Activated T-cell treated with anti-CD3 and anti-CD28 coated beads, Interleukin-2, amount 50 U/mL, for 72 hours (primary cell): ENCODE measurements at regions not wholly inside any gene's neighbourhood (a gene's known extent, or its start where the extent isn't known, plus 50 kb on each side); places are given as distances from the start of the nearest gene placed in this dataset.
"Not testable (repeated sequence)": the region's sequence is repeated elsewhere in the genome, so short reads cannot be mapped to it uniquely, and the experiment has no call there.

Experiments
- ATAC-seq, 2 donors: fragments of 150-1000 bp; cut with Tn5 transposase; replicated peaks in 1 of 2; 2 replicates each; pipeline ENCODE4 v1.10.0; 2021; ENCODE audit warnings: moderate library complexity in 2 of 2, mild to moderate bottlenecking in 1 of 2
- DNase-seq, 2 donors: peaks; one replicate each; pipeline ENCODE4 v3.0.0; 2021 to 2022; ENCODE audit warnings: mixed read lengths in 1 of 2
- H3K27ac Mint-ChIP-seq: one replicate; pipeline ENCODE4 v1.8.0; 2022; ENCODE audit warnings: mild to moderate bottlenecking, moderate library complexity, mixed read lengths
- H3K27me3 Mint-ChIP-seq: one replicate; pipeline ENCODE4 v1.8.0; 2022; ENCODE audit warnings: low read depth, mixed read lengths
- H3K36me3 Mint-ChIP-seq, 2 donors: one replicate each; pipeline ENCODE4 v1.8.0; 2022; ENCODE audit warnings: mixed read lengths in 2 of 2, mild to moderate bottlenecking in 1 of 2; ENCODE audit not compliant: insufficient read depth in 2 of 2
- H3K4me1 Mint-ChIP-seq: one replicate; pipeline ENCODE4 v1.8.0; 2022; ENCODE audit warnings: low read depth, mixed read lengths
- H3K4me3 Mint-ChIP-seq, 2 donors: one replicate each; pipeline ENCODE4 v1.8.0; 2022; ENCODE audit warnings: mild to moderate bottlenecking in 2 of 2, mixed read lengths in 2 of 2, moderate library complexity in 2 of 2
- H3K9me3 Mint-ChIP-seq, 2 donors: one replicate each; pipeline ENCODE4 v1.8.0; 2022; ENCODE audit warnings: mixed read lengths in 2 of 2

DNA sequence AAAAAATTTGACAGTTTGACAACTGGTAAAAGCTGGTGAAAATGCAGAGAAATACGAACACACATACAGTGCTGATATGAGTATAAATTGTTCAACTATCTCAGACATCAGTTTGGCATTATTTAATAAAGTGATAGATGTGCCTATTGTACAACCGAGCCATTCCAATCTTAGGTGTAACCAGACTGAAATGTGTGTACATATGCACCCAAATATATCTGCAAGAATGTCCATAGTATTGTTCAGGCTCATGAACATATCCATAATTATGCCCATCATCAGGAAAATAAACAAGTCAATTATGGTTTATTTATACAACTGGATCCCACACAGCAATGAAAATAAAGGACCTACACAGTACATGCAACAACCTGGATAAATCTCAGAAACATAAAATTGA, 188.9 kb upstream of the DDX53 start:
- Mint-ChIP-seq H3K27ac (no peak overlapping the region), H3K4me1 (no peaks in the 10 kb centered on the region), H3K27me3 (no peaks in the 10 kb centered on the region), H3K9me3 (no peaks in the 10 kb centered on the region), H3K4me3 (no peak overlapping the region), H3K36me3 (no peaks in the 10 kb centered on the region)
- ATAC-seq (no peak), DNase-seq (no peak)

DNA sequence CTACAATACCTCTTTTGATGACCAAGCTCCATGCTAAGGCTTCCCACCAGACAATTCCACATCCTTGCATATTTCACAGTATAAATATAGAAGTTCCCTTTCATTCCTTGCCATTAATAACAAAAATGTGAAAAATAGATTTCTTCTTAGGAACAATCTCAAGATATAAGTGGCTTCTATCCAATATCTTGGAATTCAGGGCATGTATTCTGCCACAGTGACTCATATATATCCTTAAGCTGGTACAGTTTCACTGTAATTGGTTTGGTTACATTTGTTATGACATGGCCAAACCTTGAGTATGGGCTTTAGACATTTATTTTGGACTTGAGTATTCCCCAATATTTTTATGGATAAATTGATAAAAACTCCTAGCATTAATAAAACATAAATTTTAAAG, 181.7 kb upstream of the DDX53 start:
- H3K27me3 Mint-ChIP-seq, result no peaks in the 10 kb centered on the region
- H3K4me3 Mint-ChIP-seq, result no peak overlapping the region
- no peak for ATAC-seq
- H3K36me3 Mint-ChIP-seq, result no peaks in the 10 kb centered on the region
- H3K9me3 Mint-ChIP-seq, result no peaks in the 10 kb centered on the region
- DNase-seq, result no peak
- H3K4me1 Mint-ChIP-seq, result no peaks in the 10 kb centered on the region
- H3K27ac Mint-ChIP-seq, result no peak overlapping the region

DNA sequence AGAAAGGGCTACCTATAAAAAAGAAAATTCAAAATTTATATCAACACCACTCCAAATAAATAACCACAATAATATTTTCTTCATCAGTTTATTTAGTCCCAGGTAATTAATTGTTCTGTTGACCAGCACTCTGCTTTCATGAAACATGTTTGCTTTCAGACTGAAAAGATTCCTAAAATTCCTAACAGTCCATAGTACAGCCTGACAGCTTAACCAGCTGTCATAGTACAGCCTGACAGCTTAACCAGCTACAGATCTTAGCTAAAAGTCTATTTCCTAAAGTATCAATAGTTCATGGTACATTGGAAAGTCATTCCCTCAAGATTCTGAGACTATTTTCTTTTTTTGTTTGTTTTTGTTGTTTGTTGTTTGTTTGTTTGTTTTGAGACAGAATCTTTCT, 144.1 kb upstream of the DDX53 start:
- Mint-ChIP-seq H3K36me3 (no peaks in the 10 kb centered on the region), H3K9me3 (peaks cover 0 to under 1% of the 10 kb centered on the region in 2 donors), H3K27ac (no peak overlapping the region), H3K27me3 (peaks cover 6% of the 10 kb centered on the region), H3K4me3 (no peak overlapping the region), H3K4me1 (no peaks in the 10 kb centered on the region)
- DNase-seq, result no peak
- ATAC-seq, result no peak

DNA sequence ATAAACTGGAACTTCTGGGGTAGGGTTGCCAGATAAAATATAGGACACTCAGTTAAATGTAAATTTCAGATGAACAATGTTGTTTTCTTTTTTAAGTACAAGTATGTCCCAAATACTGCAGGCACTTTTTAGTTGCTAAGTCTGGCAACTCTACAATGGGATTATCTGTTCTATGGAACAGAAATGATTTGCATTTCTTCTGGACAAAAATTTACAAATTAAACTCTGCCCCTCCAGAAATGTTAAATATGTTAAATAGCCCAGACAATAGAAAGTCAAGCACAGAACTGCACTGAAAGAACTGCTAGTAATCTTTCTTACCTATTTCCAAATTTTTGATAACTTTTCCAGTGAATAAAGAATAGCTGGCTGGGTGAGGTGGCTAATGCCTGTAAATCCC, 140.1 kb upstream of the DDX53 start:
- Mint-ChIP-seq H3K36me3 (no peaks in the 10 kb centered on the region), H3K27me3 (no peaks in the 10 kb centered on the region), H3K4me1 (no peaks in the 10 kb centered on the region), H3K27ac (no peak overlapping the region), H3K9me3 (no peaks in the 10 kb centered on the region), H3K4me3 (no peak overlapping the region)
- DNase-seq (no peak), ATAC-seq (no peak)

DNA sequence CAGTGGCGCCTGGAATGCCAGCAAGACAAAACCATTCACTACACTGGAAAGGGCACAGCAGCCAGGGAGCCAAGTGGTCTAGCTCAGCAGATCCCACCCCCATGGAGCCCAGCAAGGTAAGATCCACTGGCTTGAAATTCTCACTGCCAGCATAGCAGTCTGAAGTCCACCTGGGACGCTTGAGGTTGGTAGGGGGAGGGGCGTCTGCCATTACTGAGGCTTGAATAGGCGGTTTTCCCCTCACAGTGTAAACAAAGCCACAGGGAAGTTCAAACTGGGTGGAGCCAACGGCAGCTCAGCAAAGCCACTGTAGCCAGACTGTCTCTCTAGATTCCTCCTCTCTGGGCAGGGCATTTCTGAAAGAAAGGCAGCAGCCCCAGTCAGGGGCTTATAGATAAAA, 133.0 kb upstream of the DDX53 start:
- DNase-seq, H3K27ac Mint-ChIP-seq, H3K4me1 Mint-ChIP-seq, ATAC-seq, H3K36me3 Mint-ChIP-seq, H3K4me3 Mint-ChIP-seq, H3K27me3 Mint-ChIP-seq: not testable (repeated sequence)
- H3K9me3 Mint-ChIP-seq, result peaks cover 6 to 11% of the 10 kb centered on the region in 2 donors

DNA sequence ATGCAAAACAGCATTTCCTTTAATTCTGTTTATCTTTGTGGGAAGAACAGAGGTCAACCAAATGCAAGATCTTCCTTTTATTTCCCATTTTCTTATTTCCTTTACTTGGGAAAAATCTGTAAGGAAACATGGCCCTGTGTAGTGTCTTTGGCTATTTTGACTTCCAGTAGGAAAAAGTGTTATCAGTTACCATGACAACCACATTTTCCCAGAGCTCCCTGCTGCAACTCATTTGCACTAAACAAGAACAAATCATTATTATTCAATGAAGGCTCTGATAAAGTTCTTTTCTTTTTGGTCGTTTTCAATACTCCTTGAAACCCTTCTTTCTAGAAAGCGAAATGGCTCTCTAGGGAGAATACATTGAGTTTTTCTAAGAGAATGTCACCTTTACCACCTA, 117.2 kb upstream of the DDX53 start:
- no peak overlapping the region for H3K4me3 Mint-ChIP-seq
- no peaks in the 10 kb centered on the region for H3K36me3 Mint-ChIP-seq
- no peaks in the 10 kb centered on the region for H3K4me1 Mint-ChIP-seq
- H3K27ac Mint-ChIP-seq, result no peak overlapping the region
- DNase-seq, result no peak
- peaks cover 1 to 2% of the 10 kb centered on the region in 2 donors for H3K9me3 Mint-ChIP-seq
- ATAC-seq, result no peak
- H3K27me3 Mint-ChIP-seq, result no peaks in the 10 kb centered on the region

DNA sequence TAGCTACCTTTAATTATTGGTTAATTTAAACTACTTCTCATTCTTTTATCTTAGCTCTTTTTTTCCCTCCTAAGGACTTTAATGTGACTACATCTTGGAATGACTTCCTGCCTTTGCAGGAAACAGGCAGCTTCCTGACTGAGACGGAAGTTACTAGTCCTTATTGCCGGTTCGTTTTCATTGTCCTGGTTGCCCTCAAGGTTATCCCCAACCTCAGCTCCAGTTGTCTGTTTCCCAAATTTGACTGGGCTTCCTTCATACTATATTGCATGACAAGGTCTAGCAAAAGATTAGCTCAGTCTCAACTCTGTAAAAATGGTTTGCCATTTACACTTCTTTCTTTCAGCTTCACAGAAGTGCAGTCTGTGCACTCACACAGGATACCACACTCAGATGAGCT, 109.9 kb upstream of the DDX53 start:
- Mint-ChIP-seq H3K4me3 (no peak overlapping the region), H3K36me3 (no peaks in the 10 kb centered on the region), H3K4me1 (no peaks in the 10 kb centered on the region), H3K9me3 (peaks cover 0 to under 1% of the 10 kb centered on the region in 2 donors), H3K27me3 (no peaks in the 10 kb centered on the region), H3K27ac (no peak overlapping the region)
- no peak for ATAC-seq
- no peak for DNase-seq

DNA sequence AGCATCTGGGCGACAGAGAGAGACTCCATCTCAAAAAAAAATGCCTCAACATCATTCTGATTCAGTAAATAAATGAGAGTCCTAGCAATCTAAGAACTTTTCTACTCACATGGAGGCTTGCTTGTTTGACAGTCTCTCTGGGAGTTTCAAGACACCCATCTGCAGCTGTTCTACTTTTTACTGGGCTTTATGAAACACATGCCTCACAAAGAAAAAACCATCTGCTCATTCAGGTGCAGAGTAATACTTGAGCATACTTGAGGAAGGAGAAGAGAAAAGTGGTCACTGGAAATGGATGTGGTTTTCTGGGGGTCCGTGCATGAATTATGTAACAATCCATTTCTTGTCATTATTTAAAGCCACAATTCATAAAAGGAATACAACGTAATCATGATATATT, 87.1 kb upstream of the DDX53 start:
- no peaks in the 10 kb centered on the region for H3K27me3 Mint-ChIP-seq
- H3K4me3 Mint-ChIP-seq, result no peak overlapping the region
- H3K36me3 Mint-ChIP-seq, result no peaks in the 10 kb centered on the region
- no peak for ATAC-seq
- H3K27ac Mint-ChIP-seq, result no peak overlapping the region
- H3K9me3 Mint-ChIP-seq, result peaks cover 0 to 2% of the 10 kb centered on the region in 2 donors
- DNase-seq, result no peak
- H3K4me1 Mint-ChIP-seq, result no peaks in the 10 kb centered on the region

DNA sequence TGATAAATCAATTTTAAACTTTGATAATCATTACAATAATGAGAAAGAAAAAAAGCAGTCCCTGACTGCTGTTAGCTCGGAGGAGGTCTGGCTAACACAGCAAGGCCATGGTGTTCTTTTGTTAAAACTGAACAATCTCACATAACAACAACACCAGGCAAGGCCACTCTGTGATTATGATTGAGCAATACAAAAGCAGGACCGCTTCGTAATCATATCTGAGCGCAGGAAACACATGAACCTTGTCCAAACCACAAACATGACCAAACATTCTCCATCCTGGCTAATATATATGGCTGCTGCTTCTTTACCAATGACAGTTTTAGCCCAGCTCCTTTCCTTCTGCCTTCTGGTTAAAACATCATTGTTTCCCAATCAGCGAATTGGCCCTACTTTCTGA, 76.8 kb upstream of the DDX53 start:
- no peaks in the 10 kb centered on the region for H3K4me1 Mint-ChIP-seq
- H3K9me3 Mint-ChIP-seq, result peaks cover 0 to 2% of the 10 kb centered on the region in 2 donors
- peaks cover 9% of the 10 kb centered on the region for H3K27me3 Mint-ChIP-seq
- H3K36me3 Mint-ChIP-seq, result no peaks in the 10 kb centered on the region
- H3K27ac Mint-ChIP-seq, result no peak overlapping the region
- DNase-seq (no peak), ATAC-seq (no peak)
- H3K4me3 Mint-ChIP-seq, result no peak overlapping the region

DNA sequence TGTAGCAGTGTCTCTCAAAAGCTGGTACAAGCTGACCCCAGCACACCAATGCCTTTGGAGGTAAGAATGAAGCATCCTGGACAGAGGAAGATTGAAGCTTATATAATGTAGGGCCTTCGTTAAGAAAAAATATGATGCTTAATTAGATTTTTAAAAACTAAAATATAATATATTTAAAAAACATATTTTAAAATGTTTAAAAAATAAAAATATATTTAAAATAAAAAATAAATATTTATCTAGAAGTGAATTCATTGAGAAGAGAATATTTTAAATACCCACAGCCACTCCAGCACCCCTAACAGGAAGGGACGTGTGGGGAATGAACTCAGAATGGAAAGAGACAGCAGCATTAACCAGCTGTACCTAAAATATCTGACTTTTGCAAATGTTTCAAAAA, 65.1 kb upstream of the DDX53 start:
- Mint-ChIP-seq H3K36me3 (no peaks in the 10 kb centered on the region), H3K27ac (no peak overlapping the region), H3K27me3 (peaks cover 9% of the 10 kb centered on the region), H3K9me3 (no peaks in the 10 kb centered on the region), H3K4me1 (no peaks in the 10 kb centered on the region), H3K4me3 (no peak overlapping the region)
- DNase-seq (no peak), ATAC-seq (no peak)

DNA sequence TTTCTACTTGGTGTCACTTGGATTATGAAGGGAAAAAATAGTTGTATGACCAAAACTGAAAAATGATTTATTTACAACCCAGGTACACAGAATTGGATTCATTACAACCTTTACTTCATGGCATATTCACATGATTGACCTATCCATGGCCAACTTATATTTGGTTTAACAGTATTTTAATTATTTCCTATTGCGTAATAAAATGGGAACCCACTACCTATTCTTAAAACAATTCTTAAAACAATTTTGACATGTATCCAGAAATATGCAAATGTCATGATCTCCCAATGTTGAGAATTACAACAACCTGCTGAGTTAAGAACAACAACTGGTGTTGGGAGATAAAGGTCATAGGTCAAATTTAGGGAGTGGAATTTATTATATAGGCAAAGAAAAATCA, 54.8 kb upstream of the DDX53 start:
- ATAC-seq (no peak), DNase-seq (no peak)
- Mint-ChIP-seq H3K27me3 (no peaks in the 10 kb centered on the region), H3K36me3 (no peaks in the 10 kb centered on the region), H3K9me3 (peaks cover 0 to 2% of the 10 kb centered on the region in 2 donors), H3K4me3 (no peak overlapping the region), H3K4me1 (no peaks in the 10 kb centered on the region), H3K27ac (no peak overlapping the region)
